ENCODE measurements at regions not wholly inside any gene's neighbourhood (a gene's known extent, or its start where the extent isn't known, plus 50 kb on each side); places are given as distances from the start of the nearest gene placed in this dataset.

GRCh38 chr15:70555713-70556112, 207.6 kb downstream of the UACA start:
- Histone ChIP-seq H3K4me1 (replicated peaks in 1 of 2; ENCODE audit: control insufficient read depth in 2 of 2, insufficient read depth in 2 of 2, low read length in 2 of 2) (no peaks in the 10 kb centered on the region), H3K27me3 (ENCODE audit: control insufficient read depth in 2 of 2, insufficient read depth in 2 of 2, low read length in 2 of 2) (peaks cover 0 to 18% of the 10 kb centered on the region in 2 experiments; a peak in 3 of 5 replicates), H4K20me1 (replicated peaks; ENCODE audit: control insufficient read depth, insufficient read depth, low read length) (no peaks in the 10 kb centered on the region; the same call in 1 of the 2 replicates), H3K9ac (ENCODE audit: insufficient read depth in 1 of 2, low read depth in 2 of 2, low read length in 2 of 2) (no peak overlapping the region), H3K4me2 (ENCODE audit: insufficient read depth, low read length) (no peak overlapping the region), H3K36me3 (ENCODE audit: control insufficient read depth, insufficient read depth, low read length) (no peaks in the 10 kb centered on the region), H3K79me2 (ENCODE audit: control insufficient read depth, insufficient read depth, low read length) (no peaks in the 10 kb centered on the region), H3K9me3 (replicated peaks; ENCODE audit: control insufficient read depth, insufficient read depth, low read depth, low read length) (no peaks in the 10 kb centered on the region), H3K4me3 (no peak overlapping the region), H2AFZ (ENCODE audit: low read depth, low read length) (no peak overlapping the region), H3K9me1 (ENCODE audit: control insufficient read depth, insufficient read depth, low read length) (no peaks in the 10 kb centered on the region), H3K27ac (ENCODE audit: extremely low read depth, low read depth, low read length) (no peak overlapping the region)
- no peak for FAIRE-seq
- TF ChIP-seq RBM22 (IDR thresholded peaks at IDR 0.05; ENCODE audit: low read depth, low read length, poor library complexity, severe bottlenecking) (no peak), MCM7 (IDR thresholded peaks at IDR 0.05) (no peak), SMARCA5 (IDR thresholded peaks at IDR 0.05) (no peak), JUNB (CRISPR knock-in tag; conservative IDR thresholded peaks at IDR 0.05) (no peak), HCFC1 (IDR thresholded peaks at IDR 0.05; ENCODE audit: low read depth, low read length) (no peak), ERF (CRISPR knock-in tag; IDR thresholded peaks at IDR 0.05) (no peak), NR2F6 (CRISPR knock-in tag; IDR thresholded peaks at IDR 0.05) (no peak), NFATC3 (IDR thresholded peaks at IDR 0.05) (no peak), TAF15 (IDR thresholded peaks at IDR 0.05; ENCODE audit: low read depth, low read length) (no peak), E2F3 (CRISPR knock-in tag; IDR thresholded peaks at IDR 0.05) (no peak), GABPB2 (CRISPR knock-in tag; conservative IDR thresholded peaks at IDR 0.05) (no peak), CREB3L1 (IDR thresholded peaks at IDR 0.05; ENCODE audit: borderline replicate concordance, low read depth) (no peak), SIN3B (IDR thresholded peaks at IDR 0.05; ENCODE audit: low read depth) (no peak)
- WGBS (ENCODE audit: insufficient coverage, low coverage, missing lambda C conversion rate), result 0% methylated on average over 3 of the region's 3 CpGs
- in situ Hi-C loops (cut with MboI), result no loop called here
- DNase-seq (ENCODE audit: extremely low read depth in 1 of 4, low spot score in 3 of 4), result no peak
- ATAC-seq, result no peak
- ChIA-PET CTCF (ENCODE audit: low intra/inter-chr PET ratio) (no interaction called here), POLR2A (no interaction called here)
- BruUV-seq (replicated peaks), result no TSS peak
- intact Hi-C loops (cut with micrococcal nuclease), result no loop called here
